ENCODE measurements at regions not wholly inside any gene's neighbourhood (a gene's known extent, or its start where the extent isn't known, plus 50 kb on each side); places are given as distances from the start of the nearest gene placed in this dataset.
"Not testable (repeated sequence)": the region's sequence is repeated elsewhere in the genome, so short reads cannot be mapped to it uniquely, and the experiment has no call there.

- Mint-ChIP-seq H3K4me3 (no peak overlapping the region), H3K27me3 (no peaks in the 10 kb centered on the region), H3K27ac (no peak overlapping the region), H3K4me1 (no peaks in the 10 kb centered on the region), H3K9me3 (peaks cover 5% of the 10 kb centered on the region), H3K36me3 (no peaks in the 10 kb centered on the region)
- no peak for ATAC-seq
Observed at GRCh38 chr9:13806714-13807113, 507.2 kb downstream of the NFIB start.

- no peaks in the 10 kb centered on the region for H3K4me1 Mint-ChIP-seq
- no peak for ATAC-seq
- H3K27me3 Mint-ChIP-seq = no peaks in the 10 kb centered on the region
- H3K36me3 Mint-ChIP-seq = no peaks in the 10 kb centered on the region
- no peak overlapping the region for H3K4me3 Mint-ChIP-seq
- peaks cover under 1% of the 10 kb centered on the region for H3K9me3 Mint-ChIP-seq
- H3K27ac Mint-ChIP-seq = no peak overlapping the region
Observed at GRCh38 chr9:13805546-13805945, 508.4 kb downstream of the NFIB start.

- no peaks in the 10 kb centered on the region for H3K27me3 Mint-ChIP-seq
- H3K4me1 Mint-ChIP-seq = no peaks in the 10 kb centered on the region
- no peaks in the 10 kb centered on the region for H3K36me3 Mint-ChIP-seq
- H3K27ac Mint-ChIP-seq = no peak overlapping the region
- H3K9me3 Mint-ChIP-seq = no peaks in the 10 kb centered on the region
- no peak overlapping the region for H3K4me3 Mint-ChIP-seq
- no peak for ATAC-seq
Observed at GRCh38 chr9:13804532-13804931, 509.4 kb downstream of the NFIB start.

- ATAC-seq = no peak
- no peaks in the 10 kb centered on the region for H3K4me1 Mint-ChIP-seq
- no peak overlapping the region for H3K27ac Mint-ChIP-seq
- H3K9me3 Mint-ChIP-seq = peaks cover 7% of the 10 kb centered on the region
- H3K36me3 Mint-ChIP-seq = no peaks in the 10 kb centered on the region
- no peak overlapping the region for H3K4me3 Mint-ChIP-seq
- H3K27me3 Mint-ChIP-seq = no peaks in the 10 kb centered on the region
Observed at GRCh38 chr9:13800776-13801175, 513.2 kb downstream of the NFIB start.

GRCh38 chr9:13797701-13798100 is 516.2 kb downstream of the NFIB start:
- not testable (repeated sequence) for ATAC-seq, H3K4me1 Mint-ChIP-seq, H3K27me3 Mint-ChIP-seq, H3K27ac Mint-ChIP-seq, H3K4me3 Mint-ChIP-seq, H3K36me3 Mint-ChIP-seq, H3K9me3 Mint-ChIP-seq

- no peaks in the 10 kb centered on the region for H3K4me1 Mint-ChIP-seq
- H3K4me3 Mint-ChIP-seq = no peak overlapping the region
- no peaks in the 10 kb centered on the region for H3K27me3 Mint-ChIP-seq
- no peaks in the 10 kb centered on the region for H3K36me3 Mint-ChIP-seq
- no peak overlapping the region for H3K27ac Mint-ChIP-seq
- ATAC-seq = no peak
- peaks cover 8% of the 10 kb centered on the region for H3K9me3 Mint-ChIP-seq
Observed at GRCh38 chr9:13791816-13792215, 512.3 kb upstream of the MPDZ start.

GRCh38 chr9:13790055-13790454 is 510.6 kb upstream of the MPDZ start:
- no peak for ATAC-seq
- no peaks in the 10 kb centered on the region for H3K4me1 Mint-ChIP-seq
- H3K9me3 Mint-ChIP-seq = peaks cover 2% of the 10 kb centered on the region
- H3K36me3 Mint-ChIP-seq = no peaks in the 10 kb centered on the region
- H3K27me3 Mint-ChIP-seq = no peaks in the 10 kb centered on the region
- no peak overlapping the region for H3K4me3 Mint-ChIP-seq
- no peak overlapping the region for H3K27ac Mint-ChIP-seq

GRCh38 chr9:13787234-13787833 is 507.8 kb upstream of the MPDZ start:
- Mint-ChIP-seq H3K27me3 (no peaks in the 10 kb centered on the region), H3K27ac (no peak overlapping the region), H3K4me3 (no peak overlapping the region), H3K36me3 (no peaks in the 10 kb centered on the region), H3K9me3 (no peaks in the 10 kb centered on the region), H3K4me1 (no peaks in the 10 kb centered on the region)
- no peak for ATAC-seq

GRCh38 chr9:13786711-13787110 is 507.2 kb upstream of the MPDZ start:
- no peak for ATAC-seq
- H3K9me3 Mint-ChIP-seq = no peaks in the 10 kb centered on the region
- no peak overlapping the region for H3K27ac Mint-ChIP-seq
- H3K27me3 Mint-ChIP-seq = no peaks in the 10 kb centered on the region
- H3K4me3 Mint-ChIP-seq = no peak overlapping the region
- no peaks in the 10 kb centered on the region for H3K36me3 Mint-ChIP-seq
- no peaks in the 10 kb centered on the region for H3K4me1 Mint-ChIP-seq

GRCh38 chr9:13786131-13786530 is 506.6 kb upstream of the MPDZ start:
- Mint-ChIP-seq H3K27me3 (no peaks in the 10 kb centered on the region), H3K27ac (no peak overlapping the region), H3K9me3 (peaks cover 1% of the 10 kb centered on the region), H3K36me3 (no peaks in the 10 kb centered on the region), H3K4me1 (no peaks in the 10 kb centered on the region), H3K4me3 (no peak overlapping the region)
- no peak for ATAC-seq

GRCh38 chr9:13779106-13779505 is 499.6 kb upstream of the MPDZ start:
- H3K27me3 Mint-ChIP-seq = no peaks in the 10 kb centered on the region
- peaks cover 3% of the 10 kb centered on the region for H3K9me3 Mint-ChIP-seq
- no peaks in the 10 kb centered on the region for H3K4me1 Mint-ChIP-seq
- no peak overlapping the region for H3K4me3 Mint-ChIP-seq
- H3K27ac Mint-ChIP-seq = no peak overlapping the region
- H3K36me3 Mint-ChIP-seq = no peaks in the 10 kb centered on the region
- no peak for ATAC-seq

GRCh38 chr9:13778631-13779030 is 499.1 kb upstream of the MPDZ start:
- Mint-ChIP-seq H3K9me3 (peaks cover 3% of the 10 kb centered on the region), H3K4me1 (no peaks in the 10 kb centered on the region), H3K27me3 (no peaks in the 10 kb centered on the region), H3K27ac (no peak overlapping the region), H3K36me3 (no peaks in the 10 kb centered on the region), H3K4me3 (no peak overlapping the region)
- no peak for ATAC-seq

- H3K36me3 Mint-ChIP-seq = no peaks in the 10 kb centered on the region
- H3K27ac Mint-ChIP-seq = no peak overlapping the region
- no peaks in the 10 kb centered on the region for H3K27me3 Mint-ChIP-seq
- H3K4me3 Mint-ChIP-seq = no peak overlapping the region
- H3K4me1 Mint-ChIP-seq = no peaks in the 10 kb centered on the region
- ATAC-seq = no peak
- H3K9me3 Mint-ChIP-seq = no peaks in the 10 kb centered on the region
Observed at GRCh38 chr9:13770956-13771355, 491.5 kb upstream of the MPDZ start.

GRCh38 chr9:13769641-13770040 is 490.1 kb upstream of the MPDZ start:
- Mint-ChIP-seq H3K9me3 (no peaks in the 10 kb centered on the region), H3K36me3 (no peaks in the 10 kb centered on the region), H3K27ac (no peak overlapping the region), H3K27me3 (no peaks in the 10 kb centered on the region), H3K4me3 (no peak overlapping the region), H3K4me1 (no peaks in the 10 kb centered on the region)
- ATAC-seq = no peak

GRCh38 chr9:13769006-13769405 is 489.5 kb upstream of the MPDZ start:
- ATAC-seq = no peak

GRCh38 chr9:13762209-13762608 is 482.7 kb upstream of the MPDZ start:
- H3K27ac Mint-ChIP-seq = no peak overlapping the region

More at GRCh38 chr9:13769006-13769405, 489.5 kb upstream of the MPDZ start:
- Mint-ChIP-seq H3K27ac (no peak overlapping the region), H3K27me3 (no peaks in the 10 kb centered on the region), H3K9me3 (no peaks in the 10 kb centered on the region), H3K4me3 (no peak overlapping the region), H3K36me3 (no peaks in the 10 kb centered on the region), H3K4me1 (no peaks in the 10 kb centered on the region)

GRCh38 chr9:13759551-13759950 is 480.1 kb upstream of the MPDZ start:
- H3K36me3 Mint-ChIP-seq = no peaks in the 10 kb centered on the region
- no peak overlapping the region for H3K4me3 Mint-ChIP-seq
- no peaks in the 10 kb centered on the region for H3K9me3 Mint-ChIP-seq
- H3K27ac Mint-ChIP-seq = no peak overlapping the region
- no peak for ATAC-seq
- no peaks in the 10 kb centered on the region for H3K4me1 Mint-ChIP-seq
- H3K27me3 Mint-ChIP-seq = no peaks in the 10 kb centered on the region

More at GRCh38 chr9:13762209-13762608, 482.7 kb upstream of the MPDZ start:
- Mint-ChIP-seq H3K4me3 (no peak overlapping the region), H3K27me3 (no peaks in the 10 kb centered on the region), H3K4me1 (no peaks in the 10 kb centered on the region), H3K9me3 (no peaks in the 10 kb centered on the region), H3K36me3 (no peaks in the 10 kb centered on the region)
- no peak for ATAC-seq
